Tibial artery (tissue), 4 donors: ENCODE measurements at regions not wholly inside any gene's neighbourhood (a gene's known extent, or its start where the extent isn't known, plus 50 kb on each side); places are given as distances from the start of the nearest gene placed in this dataset.
"Not testable (repeated sequence)": the region's sequence is repeated elsewhere in the genome, so short reads cannot be mapped to it uniquely, and the experiment has no call there.

Experiments
- DNase-seq, 2 donors: peaks; one replicate each; pipeline ENCODE4 v3.0.0-alpha.2; 2019
- H3K27ac ChIP-seq, 2 donors: fragments of 200-600 bp; sonication (generic) in 1 of 2; 1 replicate in 1 of 2; 2 replicates in 1 of 2; pipeline ENCODE4 v1.5.1; 2018 to 2019; ENCODE audit warnings: mild to moderate bottlenecking in 1 of 2
- H3K27me3 ChIP-seq, 2 donors: fragments of 200-600 bp; sonication (generic) in 1 of 2; one replicate each; pipeline versions ENCODE4 v1.5.1 to v1.6.0; 2016 to 2019
- H3K36me3 ChIP-seq, 3 donors: fragments of 200-600 bp; sonication (generic) in 2 of 3; one replicate each; pipeline ENCODE4 v1.5.1; 2016 to 2019; ENCODE audit warnings: mild to moderate bottlenecking in 2 of 3
- H3K4me1 ChIP-seq, 4 donors: fragments of 200-600 bp; sonication (generic) in 2 of 4; 1 replicate in 3 of 4; 2 replicates in 1 of 4; pipeline ENCODE4 v1.5.1; 2016 to 2019
- H3K4me3 ChIP-seq, 2 donors: fragments of 200-600 bp; sonication (generic) in 1 of 2; 1 replicate in 1 of 2; 2 replicates in 1 of 2; pipeline ENCODE4 v1.5.1; 2018 to 2019; ENCODE audit warnings: mild to moderate bottlenecking in 2 of 2
- H3K9me3 ChIP-seq, 3 donors: fragments of 200-600 bp; sonication (generic) in 1 of 3; one replicate each; pipeline ENCODE4 v1.5.1; 2016 to 2019
- intact Hi-C: fragments of 100-400 bp; cut with DNase I; formaldehyde crosslinking; loops from one replicate; pipeline ENCODE4 v1.15.0; 2023; ENCODE audit warnings: low total_unique reads
- TF ChIP-seq, protein P1 (sequence below), 2 experiments: fragments of 200-600 bp in 1 of 2; fragments of 450-650 bp in 1 of 2; IDR thresholded peaks; one replicate each; pipeline ENCODE4 v1.5.1; 2017 to 2019; ENCODE audit warnings: antibody characterized with exemption in 2 of 2, mild to moderate bottlenecking in 1 of 2, moderate library complexity in 1 of 2

DNA sequence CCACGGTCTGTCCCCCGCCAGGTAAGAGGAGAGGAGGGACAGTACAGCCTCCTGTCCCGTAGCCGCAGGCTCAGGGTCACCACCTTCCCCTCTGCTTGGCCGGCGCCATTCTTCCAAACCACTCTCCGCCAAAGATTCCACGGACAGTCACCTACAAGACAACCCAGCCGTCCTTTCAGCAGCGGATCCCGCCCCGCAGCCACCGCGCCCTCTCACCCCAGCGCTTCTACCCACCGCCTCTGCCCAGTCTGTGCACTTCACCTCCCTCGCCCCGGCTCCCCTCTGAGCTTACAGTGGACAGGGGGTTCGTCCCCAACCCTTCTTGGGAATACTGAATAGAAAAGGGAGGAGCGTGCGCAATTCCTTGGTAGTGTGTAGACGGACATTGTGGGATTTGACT lies 319.6 kb downstream of the FAM72C start:
- H3K4me3 ChIP-seq = no peak overlapping the region
- no peak overlapping the region for H3K27ac ChIP-seq
- no peaks in the 10 kb centered on the region for H3K4me1 ChIP-seq
- no peaks in the 10 kb centered on the region for H3K36me3 ChIP-seq
- DNase-seq = no peak
- TF ChIP-seq, protein P1, sequence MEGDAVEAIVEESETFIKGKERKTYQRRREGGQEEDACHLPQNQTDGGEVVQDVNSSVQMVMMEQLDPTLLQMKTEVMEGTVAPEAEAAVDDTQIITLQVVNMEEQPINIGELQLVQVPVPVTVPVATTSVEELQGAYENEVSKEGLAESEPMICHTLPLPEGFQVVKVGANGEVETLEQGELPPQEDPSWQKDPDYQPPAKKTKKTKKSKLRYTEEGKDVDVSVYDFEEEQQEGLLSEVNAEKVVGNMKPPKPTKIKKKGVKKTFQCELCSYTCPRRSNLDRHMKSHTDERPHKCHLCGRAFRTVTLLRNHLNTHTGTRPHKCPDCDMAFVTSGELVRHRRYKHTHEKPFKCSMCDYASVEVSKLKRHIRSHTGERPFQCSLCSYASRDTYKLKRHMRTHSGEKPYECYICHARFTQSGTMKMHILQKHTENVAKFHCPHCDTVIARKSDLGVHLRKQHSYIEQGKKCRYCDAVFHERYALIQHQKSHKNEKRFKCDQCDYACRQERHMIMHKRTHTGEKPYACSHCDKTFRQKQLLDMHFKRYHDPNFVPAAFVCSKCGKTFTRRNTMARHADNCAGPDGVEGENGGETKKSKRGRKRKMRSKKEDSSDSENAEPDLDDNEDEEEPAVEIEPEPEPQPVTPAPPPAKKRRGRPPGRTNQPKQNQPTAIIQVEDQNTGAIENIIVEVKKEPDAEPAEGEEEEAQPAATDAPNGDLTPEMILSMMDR (IDR thresholded peaks at IDR 0.05) = no peak
- intact Hi-C loops = no loop called here
- H3K27me3 ChIP-seq = peaks cover 0 to 14% of the 10 kb centered on the region in 2 donors
- H3K9me3 ChIP-seq = no peaks in the 10 kb centered on the region

DNA sequence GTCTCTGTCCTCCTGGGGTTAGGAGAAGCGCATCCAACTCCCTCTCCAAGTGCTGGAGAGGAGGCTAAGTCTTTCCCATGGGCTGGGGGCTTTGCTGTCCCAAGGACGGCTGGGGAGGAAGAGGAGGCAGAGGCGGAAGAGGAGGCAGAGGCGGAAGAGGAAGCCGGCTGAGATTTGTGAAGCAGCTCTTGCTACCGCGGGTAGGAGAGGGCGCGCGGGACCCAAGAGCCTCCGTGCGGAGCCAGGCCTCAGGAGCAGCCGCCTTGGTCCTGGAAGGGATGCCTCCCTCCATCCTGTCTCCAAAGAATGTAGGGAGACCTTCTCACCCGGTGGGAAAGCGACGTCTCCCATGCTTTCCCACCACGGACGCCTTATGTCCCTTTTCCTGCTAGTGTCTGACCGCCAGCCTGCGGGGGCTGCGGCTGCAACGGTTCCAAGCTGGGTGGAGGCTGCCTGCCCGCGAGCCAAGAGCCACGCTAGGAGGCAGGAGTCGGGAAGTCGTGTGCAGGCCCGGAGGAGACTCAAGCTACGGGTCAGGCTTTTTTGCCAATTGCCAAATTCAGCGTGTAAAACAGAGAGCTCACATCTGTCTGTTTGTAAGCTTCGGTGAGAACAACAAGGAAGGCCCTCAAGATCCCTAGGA lies 320.3 kb downstream of the FAM72C start:
- no peak overlapping the region for H3K4me3 ChIP-seq
- TF ChIP-seq, protein P1 (IDR thresholded peaks at IDR 0.05) = no peak
- no peak for DNase-seq
- no peak overlapping the region for H3K27ac ChIP-seq
- no peaks in the 10 kb centered on the region for H3K9me3 ChIP-seq
- H3K36me3 ChIP-seq = no peaks in the 10 kb centered on the region
- peaks cover 0 to 14% of the 10 kb centered on the region in 2 donors for H3K27me3 ChIP-seq
- intact Hi-C loops = no loop called here
- H3K4me1 ChIP-seq = no peaks in the 10 kb centered on the region

DNA sequence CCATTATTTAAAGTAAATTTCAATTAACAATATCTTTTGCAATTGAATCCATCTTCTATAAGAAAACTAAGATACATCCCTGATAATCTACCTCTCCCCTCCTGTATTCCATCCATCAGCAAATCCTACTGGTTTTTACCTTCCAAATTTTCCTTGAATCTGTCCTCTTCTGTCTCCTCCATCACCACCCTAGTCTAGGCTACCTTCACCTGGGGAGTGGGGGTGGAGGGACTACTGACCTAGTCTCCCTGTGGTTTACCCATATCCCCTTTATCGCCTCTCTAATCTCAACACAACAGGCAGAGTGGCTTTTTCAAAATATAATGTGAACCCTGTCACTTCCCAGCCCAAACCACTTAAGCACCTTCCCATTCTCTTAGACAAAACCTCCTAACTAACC lies 327.8 kb downstream of the FAM72C start:
- H3K27me3 ChIP-seq, H3K36me3 ChIP-seq, intact Hi-C loops, DNase-seq, H3K9me3 ChIP-seq, H3K4me3 ChIP-seq, H3K4me1 ChIP-seq, H3K27ac ChIP-seq: not testable (repeated sequence)

GRCh38 chr1:143643148-143643885 lies 328.5 kb downstream of the FAM72C start:
- H3K27me3 ChIP-seq = peaks cover 0 to 9% of the 10 kb centered on the region in 2 donors
- intact Hi-C loops = no loop called here
- no peaks in the 10 kb centered on the region for H3K36me3 ChIP-seq
- no peaks in the 10 kb centered on the region for H3K9me3 ChIP-seq
- H3K27ac ChIP-seq = no peak overlapping the region
- TF ChIP-seq, protein P1 (IDR thresholded peaks at IDR 0.05) = no peak
- no peak for DNase-seq
- no peak overlapping the region for H3K4me3 ChIP-seq
- peaks cover 0 to 9% (median 0%) of the 10 kb centered on the region in 4 donors for H3K4me1 ChIP-seq

DNA sequence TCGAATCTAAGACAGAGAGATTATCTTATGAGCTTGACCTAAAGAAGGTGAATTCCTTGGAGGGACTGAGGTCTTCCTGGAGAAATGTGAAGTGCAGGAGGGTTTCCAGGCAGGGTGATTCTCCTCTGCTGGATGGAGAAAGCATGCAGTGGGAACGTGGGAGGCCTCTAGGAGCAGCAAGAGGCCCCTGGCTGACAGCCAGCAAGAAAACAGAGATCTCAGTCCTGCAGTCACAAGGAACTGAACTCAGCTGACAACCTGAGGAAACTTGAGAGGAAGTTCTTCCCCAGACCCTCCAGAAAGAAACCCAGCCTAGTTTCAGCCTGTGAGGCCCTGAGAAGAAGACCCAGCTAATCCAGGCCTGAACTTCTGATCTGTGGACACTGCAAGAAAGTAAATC lies 345.9 kb downstream of the FAM72C start:
- Histone ChIP-seq H3K27me3 (no peaks in the 10 kb centered on the region), H3K27ac (no peak overlapping the region), H3K9me3 (no peaks in the 10 kb centered on the region), H3K4me3 (no peak overlapping the region), H3K36me3 (no peaks in the 10 kb centered on the region), H3K4me1 (no peaks in the 10 kb centered on the region)
- no peak for DNase-seq
- TF ChIP-seq, protein P1 (IDR thresholded peaks at IDR 0.05) = no peak
- intact Hi-C loops = no loop called here

DNA sequence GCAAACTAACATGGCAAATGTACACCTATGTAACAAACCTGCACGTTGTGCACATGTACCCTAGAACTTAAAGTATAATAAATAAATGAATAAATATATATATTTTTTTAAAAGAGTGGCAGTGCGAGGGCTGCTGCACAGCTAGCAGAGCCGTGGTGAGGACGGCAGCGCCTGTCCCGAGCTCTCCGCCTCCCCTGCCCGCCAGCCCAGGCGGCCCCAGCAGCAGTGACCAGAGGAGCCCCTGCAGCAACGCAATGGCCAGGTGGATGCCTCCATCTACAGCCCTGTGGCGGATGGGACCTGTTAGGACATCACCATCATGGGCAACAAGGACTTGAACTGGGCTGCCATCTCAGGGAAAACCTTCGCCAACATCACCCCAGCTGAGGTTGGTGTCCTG lies 351.9 kb downstream of the FAM72C start:
- H3K27ac ChIP-seq = no peak overlapping the region
- no peak for DNase-seq
- H3K9me3 ChIP-seq = no peaks in the 10 kb centered on the region
- TF ChIP-seq, protein P1 (IDR thresholded peaks at IDR 0.05) = no peak
- no peaks in the 10 kb centered on the region for H3K27me3 ChIP-seq
- H3K4me1 ChIP-seq = no peaks in the 10 kb centered on the region
- intact Hi-C loops = no loop called here
- H3K4me3 ChIP-seq = no peak overlapping the region
- no peaks in the 10 kb centered on the region for H3K36me3 ChIP-seq
